ENCODE measurements at regions not wholly inside any gene's neighbourhood (a gene's known extent, or its start where the extent isn't known, plus 50 kb on each side); places are given as distances from the start of the nearest gene placed in this dataset.
"Not testable (repeated sequence)": the region's sequence is repeated elsewhere in the genome, so short reads cannot be mapped to it uniquely, and the experiment has no call there.

GRCh38 chr10:109729895-109730294 lies 193.4 kb downstream of the XPNPEP1 start:
- DNase-seq: not testable (repeated sequence)

GRCh38 chr10:109727436-109727835 lies 195.9 kb downstream of the XPNPEP1 start:
- no peak for DNase-seq

- DNase-seq: no peak
Observed at GRCh38 chr10:109726473-109726872, 196.8 kb downstream of the XPNPEP1 start.

- DNase-seq: no peak
Observed at GRCh38 chr10:109723305-109723704, 200.0 kb downstream of the XPNPEP1 start.

- no peak for DNase-seq
Observed at GRCh38 chr10:109721453-109722064, 201.8 kb downstream of the XPNPEP1 start.

- no peak for DNase-seq
Observed at GRCh38 chr10:109706026-109706560, 217.2 kb downstream of the XPNPEP1 start.

- no peak for DNase-seq
Observed at GRCh38 chr10:109701633-109702215, 221.6 kb downstream of the XPNPEP1 start.

- no peak for DNase-seq
Observed at GRCh38 chr10:109698882-109699664, 224.2 kb downstream of the XPNPEP1 start.

- no peak for DNase-seq
Observed at GRCh38 chr10:109698086-109698485, 225.2 kb downstream of the XPNPEP1 start.

GRCh38 chr10:109696981-109697775 lies 226.1 kb downstream of the XPNPEP1 start:
- no peak for DNase-seq

- no peak for DNase-seq
Observed at GRCh38 chr10:109696462-109696861, 226.8 kb downstream of the XPNPEP1 start.

GRCh38 chr10:109695988-109696387 lies 227.3 kb downstream of the XPNPEP1 start:
- no peak for DNase-seq

- DNase-seq: no peak
Observed at GRCh38 chr10:109689785-109690184, 233.5 kb downstream of the XPNPEP1 start.

GRCh38 chr10:109679478-109679877 lies 243.8 kb downstream of the XPNPEP1 start:
- no peak for DNase-seq

- no peak for DNase-seq
Observed at GRCh38 chr10:109678857-109679256, 244.5 kb downstream of the XPNPEP1 start.

- DNase-seq: no peak
Observed at GRCh38 chr10:109676703-109677102, 246.6 kb downstream of the XPNPEP1 start.

- DNase-seq: no peak
Observed at GRCh38 chr10:109668703-109669102, 254.6 kb downstream of the XPNPEP1 start.

GRCh38 chr10:109668154-109668665 lies 255.1 kb downstream of the XPNPEP1 start:
- DNase-seq: no peak

- no peak for DNase-seq
Observed at GRCh38 chr10:109665321-109665720, 258.0 kb downstream of the XPNPEP1 start.

- no peak for DNase-seq
Observed at GRCh38 chr10:109664554-109664953, 258.8 kb downstream of the XPNPEP1 start.

GRCh38 chr10:109663122-109663521 lies 260.2 kb downstream of the XPNPEP1 start:
- DNase-seq: no peak

GRCh38 chr10:109652612-109653011 lies 270.7 kb downstream of the XPNPEP1 start:
- DNase-seq: not testable (repeated sequence)

- DNase-seq: no peak
Observed at GRCh38 chr10:109650228-109650627, 273.1 kb downstream of the XPNPEP1 start.

All from NCI-H1092 (cell line).